HG03280 (cell line): ENCODE measurements at regions not wholly inside any gene's neighbourhood (a gene's known extent, or its start where the extent isn't known, plus 50 kb on each side); places are given as distances from the start of the nearest gene placed in this dataset.
"Not testable (repeated sequence)": the region's sequence is repeated elsewhere in the genome, so short reads cannot be mapped to it uniquely, and the experiment has no call there.

Source experiments
- ATAC-seq: cut with Tn5 transposase; IDR thresholded peaks from one replicate; pipeline ENCODE4 v1.9.1; 2021; ENCODE audit warnings: mild to moderate bottlenecking, moderate library complexity; ENCODE audit not compliant: unreplicated experiment

DNA sequence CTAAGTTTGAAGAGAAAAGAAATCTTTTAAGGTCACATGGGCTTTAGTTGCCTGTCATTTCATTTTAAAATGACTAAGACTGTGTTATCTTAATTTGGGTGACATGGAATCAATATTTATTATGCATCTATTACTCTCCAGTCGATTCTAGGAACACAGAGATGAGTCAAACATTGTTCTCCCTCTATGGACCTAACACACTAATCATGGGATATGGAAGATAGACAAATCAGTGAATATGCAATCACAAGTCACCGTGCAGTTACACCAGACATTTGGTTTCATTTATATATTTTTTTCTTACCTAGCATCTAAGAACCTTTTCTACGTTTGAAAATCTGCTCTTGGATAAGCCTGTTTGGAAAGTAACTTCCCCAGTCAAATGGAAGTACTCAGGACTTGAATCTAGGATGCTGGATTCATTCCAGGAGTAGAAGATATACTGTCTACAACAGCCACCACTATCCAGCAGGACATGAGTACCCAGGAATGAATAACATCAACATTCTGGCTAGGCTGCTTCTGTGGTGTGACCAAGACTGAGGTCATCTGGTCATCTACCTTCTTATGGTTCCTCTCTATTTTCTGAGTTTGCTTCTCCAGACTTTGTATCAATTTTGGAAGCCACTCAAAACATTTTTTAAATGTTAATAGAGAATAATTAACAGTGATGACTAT lies 902.9 kb upstream of the LRRN3 start:
- no peak for ATAC-seq

DNA sequence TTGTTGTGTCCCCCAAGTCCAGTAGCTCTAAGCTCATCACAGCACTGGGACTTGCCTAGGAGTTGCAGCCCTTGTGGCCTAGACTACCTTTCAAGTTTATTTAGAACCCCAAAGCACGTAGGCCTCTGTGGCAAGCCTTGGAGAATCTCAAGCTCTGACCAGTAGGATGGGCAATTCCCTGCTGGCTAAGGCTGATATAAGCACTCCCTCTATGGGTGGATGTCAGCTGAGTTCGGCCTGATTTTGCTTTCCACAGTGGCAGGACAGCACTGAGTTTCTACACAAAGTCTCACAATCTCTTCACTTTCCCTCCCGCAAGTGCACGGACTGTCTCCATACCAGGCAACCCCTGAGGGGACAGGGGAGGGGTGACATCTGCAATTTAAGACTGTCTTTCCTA lies 886.4 kb upstream of the LRRN3 start:
- ATAC-seq, result no peak

DNA sequence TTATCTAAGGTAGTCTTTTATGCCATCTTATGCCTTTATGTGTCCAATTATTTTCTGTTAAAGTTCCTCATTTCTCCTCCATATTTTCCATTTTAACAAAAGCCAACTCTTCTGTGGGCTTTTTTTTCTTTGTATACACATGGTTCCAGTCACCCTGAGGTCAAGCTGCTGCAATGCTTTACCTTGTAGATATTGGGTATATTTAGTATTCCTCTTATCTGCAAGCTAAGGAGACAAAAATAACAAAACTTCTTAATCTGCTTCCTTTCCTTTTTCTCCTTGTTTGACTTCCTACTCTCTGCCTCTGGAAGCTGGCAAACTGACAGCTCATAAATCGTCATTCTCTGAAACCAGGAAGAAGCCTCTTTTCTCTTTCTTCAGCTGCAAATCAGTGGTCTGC lies 885.0 kb upstream of the LRRN3 start:
- no peak for ATAC-seq

DNA sequence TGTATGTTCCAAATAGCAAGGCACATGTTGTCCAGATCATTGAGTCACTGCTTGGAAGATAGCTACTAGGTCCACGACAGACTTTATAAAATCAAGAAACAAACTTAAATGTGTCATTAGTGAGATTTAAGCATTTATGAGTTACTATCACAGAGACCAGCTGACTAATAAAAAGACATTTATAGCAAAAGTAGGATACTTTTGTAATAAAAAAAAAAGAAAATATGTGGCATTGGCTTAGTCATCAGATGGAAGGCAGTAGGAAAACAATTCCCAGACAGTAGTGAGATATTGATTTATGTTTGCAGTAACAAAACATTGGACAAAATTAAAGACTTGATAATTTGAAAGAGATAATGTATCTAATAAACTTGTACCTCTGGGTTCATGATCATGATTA lies 881.0 kb upstream of the LRRN3 start:
- ATAC-seq, result no peak

DNA sequence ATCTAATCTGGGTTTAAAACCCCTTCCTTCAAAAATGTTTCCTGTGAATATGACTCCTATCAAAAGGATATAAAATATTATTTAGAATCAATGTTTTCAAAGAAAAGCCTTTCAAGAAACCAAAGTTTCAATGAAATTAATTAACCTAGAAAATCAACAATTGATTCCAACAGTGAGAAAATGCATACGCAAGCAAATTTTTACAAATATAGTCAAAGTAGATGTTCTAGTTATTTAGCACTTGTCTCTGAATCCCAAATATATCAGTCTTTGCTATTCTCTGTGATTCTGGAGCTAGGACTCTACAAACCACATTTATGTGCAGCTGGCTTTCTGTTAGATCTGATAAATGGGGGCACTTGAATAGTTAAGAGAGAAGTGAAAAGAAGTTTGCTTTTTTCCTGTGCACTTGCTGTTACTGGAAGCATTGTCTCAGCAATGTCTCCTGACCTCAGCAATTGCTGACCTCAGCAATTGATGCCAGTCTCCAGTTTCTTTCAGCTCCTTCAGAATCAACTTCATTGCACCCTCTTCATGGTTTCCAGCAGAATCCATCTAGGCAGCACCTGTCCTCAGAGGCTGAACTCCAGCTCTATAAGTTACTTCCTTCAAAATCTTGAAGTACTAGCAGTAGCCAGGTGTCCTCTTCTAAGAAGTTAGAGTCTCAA lies 879.9 kb upstream of the LRRN3 start:
- no peak for ATAC-seq

DNA sequence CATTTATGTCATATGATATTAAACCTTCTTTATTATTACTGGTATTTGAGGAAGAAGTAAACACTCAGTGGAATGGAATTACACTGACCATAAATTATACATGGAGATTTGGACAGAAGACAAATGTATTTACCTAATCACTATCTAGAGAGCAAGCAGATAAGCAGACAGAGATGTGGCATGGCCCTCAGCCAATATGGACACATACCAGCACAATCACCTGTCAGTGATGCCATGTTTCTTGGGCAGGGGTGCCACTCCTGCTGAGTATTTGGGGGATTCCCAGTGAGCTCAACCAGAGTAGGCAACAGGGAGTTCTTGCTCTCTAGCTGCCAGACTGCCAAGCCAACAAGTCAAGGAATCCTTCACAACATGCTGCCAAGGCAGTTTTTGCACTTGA lies 866.3 kb upstream of the LRRN3 start:
- no peak for ATAC-seq

DNA sequence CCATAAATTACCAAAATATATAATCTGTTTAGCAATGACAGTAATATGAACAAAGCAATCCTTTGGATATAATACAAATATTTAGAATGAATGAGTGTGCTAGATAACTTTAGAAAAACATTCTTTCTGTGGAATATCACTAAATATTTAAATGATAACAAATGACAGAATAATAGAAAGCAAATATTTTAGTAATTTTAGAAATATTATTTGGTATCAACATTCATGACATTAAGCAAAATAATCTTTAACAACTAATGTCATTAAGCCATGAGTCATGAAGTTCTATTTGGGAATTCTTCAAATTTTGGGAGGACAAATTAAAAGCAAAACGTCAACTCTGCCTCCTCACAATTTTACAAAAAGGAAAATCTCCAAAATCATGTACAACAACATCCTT lies 844.8 kb upstream of the LRRN3 start:
- ATAC-seq, result no peak

DNA sequence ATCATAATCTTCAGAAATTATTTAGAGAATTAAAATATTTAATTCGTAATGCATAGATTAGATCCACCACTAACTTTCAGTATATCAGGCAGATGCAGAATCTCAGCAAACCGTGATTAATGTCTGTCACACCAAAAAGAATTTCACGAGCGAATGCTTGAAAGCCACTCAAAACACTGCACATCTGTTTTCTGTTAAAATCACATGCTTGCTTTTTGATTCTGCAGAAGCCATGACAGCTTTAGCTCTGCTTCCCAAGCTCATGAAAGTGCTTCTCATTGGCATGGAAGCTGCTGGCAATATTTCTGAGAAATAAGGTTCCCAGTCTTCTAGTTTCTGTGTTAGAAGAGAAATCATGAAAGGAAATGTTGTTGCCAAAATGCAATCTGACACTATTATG lies 837.8 kb upstream of the LRRN3 start:
- ATAC-seq, result no peak

DNA sequence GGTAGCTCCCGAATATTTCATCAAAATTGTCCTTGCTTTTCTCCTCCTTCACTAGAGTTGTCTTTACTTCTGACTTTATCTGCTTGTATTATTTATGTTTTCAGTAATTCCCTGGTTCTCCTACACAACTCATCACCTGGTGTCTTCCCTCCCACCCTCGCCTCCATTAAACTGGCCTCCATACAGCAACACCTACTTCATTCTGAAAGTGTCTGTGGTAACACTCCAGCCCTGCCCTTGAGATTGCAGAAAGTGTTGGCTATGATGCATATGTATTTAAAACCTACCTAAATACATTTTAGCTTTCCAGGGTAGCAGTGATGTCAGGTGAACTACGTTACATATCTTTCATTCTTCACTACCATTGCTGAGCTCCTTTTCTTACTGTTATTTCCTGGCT lies 833.3 kb upstream of the LRRN3 start:
- no peak for ATAC-seq

DNA sequence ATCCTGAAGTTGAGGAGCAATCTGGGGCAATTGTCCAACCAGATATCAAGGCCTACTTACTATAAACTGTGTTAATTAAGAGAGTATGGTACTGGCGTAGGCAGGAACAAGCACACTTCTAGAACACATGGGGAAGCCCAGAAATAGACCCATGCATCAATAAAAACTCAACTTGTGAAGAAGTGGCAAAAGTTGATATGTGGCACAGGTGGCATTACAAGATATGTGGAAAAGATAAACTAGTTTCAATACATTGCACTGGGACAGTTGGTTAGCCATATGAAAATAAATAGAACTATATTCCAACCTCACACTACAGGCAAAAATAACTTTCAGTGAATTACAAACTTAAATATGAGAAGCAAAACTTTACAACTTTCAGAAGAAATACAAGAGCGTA lies 828.7 kb upstream of the LRRN3 start:
- ATAC-seq, result no peak

DNA sequence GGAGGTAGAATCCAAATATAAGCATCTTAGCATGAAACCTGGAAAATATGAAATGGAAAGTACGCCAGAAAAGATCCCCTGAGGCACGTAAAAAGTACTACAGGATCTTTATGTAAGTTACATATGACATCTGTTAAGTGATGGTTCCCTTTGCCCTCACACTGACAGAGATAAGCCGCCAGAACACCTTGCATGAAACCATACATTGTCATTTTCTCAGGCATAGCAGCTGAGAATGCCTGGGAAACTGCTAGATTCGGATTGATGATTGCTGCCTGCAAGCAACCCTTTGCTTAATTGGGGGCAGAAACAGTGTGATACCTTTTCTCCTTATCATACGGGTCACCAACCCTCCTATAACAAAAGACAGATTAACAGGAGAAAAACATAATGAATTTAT lies 826.6 kb upstream of the LRRN3 start:
- no peak for ATAC-seq

DNA sequence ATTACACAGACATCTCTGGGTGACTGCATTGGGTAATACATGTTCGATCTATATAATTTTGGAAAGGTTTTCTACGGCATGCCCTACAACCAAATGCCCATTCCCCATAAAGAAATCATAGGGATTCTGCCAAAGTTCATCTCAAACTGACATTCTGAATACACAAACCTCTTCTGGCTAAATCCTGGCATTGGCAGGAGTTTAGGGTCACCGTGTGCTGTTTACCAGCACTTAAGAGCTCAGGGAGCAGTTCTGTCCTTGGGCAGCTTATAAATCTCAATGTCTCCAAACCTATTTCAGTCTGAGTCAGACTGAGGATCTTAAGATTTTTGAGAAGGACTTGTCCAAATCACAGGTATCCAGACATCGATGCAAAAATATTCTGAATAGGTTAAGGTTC lies 809.6 kb upstream of the LRRN3 start:
- no peak for ATAC-seq

DNA sequence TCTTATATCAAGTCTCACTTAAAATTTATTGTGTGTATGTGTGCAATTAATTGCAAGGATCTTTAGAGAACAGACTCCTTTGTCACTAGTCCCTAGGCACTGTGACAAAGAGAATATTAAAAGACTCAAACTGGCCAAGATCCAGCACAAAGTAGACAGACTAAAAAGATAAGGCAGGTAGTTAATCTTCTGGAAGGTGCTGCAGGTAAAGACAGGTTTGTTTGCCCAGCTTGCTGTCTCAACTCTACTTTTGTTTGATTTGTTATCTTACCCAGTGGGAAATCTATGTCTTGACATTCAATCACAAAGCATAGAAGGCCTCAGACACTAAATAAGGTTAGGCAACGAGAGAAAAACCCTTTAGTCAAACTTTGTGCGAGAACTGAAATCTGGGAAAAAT lies 807.9 kb upstream of the LRRN3 start:
- ATAC-seq, result no peak

DNA sequence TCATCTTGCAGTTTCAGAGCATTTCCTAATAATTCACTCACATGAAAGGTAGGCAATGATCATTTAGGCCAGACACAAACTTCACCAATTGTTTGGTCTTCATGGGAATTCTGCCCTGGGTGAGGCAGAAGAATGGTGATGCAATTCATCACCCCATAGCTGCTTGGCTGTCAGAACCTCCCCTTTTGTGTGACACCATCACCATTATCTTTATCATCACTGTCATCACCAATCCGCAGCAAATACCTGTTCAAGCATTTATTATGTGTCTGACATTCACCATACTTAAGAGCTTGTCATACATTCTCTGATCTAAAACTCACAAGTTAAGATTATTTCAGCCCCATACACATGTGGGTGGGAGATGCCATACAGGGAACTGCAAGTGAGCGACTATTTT lies 799.5 kb upstream of the LRRN3 start:
- no peak for ATAC-seq

DNA sequence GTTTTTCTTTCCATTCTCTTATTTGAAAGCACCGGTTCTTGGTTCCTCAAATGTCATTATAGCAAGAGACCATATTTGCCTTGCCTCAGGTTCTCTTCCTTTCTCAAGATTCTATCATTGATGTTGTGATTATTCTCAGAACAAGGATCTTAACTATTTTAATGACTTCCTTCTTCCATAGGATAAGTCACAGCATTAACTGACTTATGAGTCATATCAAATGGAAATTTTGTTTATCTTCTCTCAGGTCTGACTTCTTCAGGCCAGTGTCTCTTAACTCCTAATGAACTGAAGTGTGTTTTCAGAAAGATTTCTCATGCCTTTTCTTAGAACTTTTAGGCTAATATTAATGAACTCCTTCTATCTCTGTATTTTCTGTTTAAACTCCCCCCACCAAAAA lies 794.6 kb upstream of the LRRN3 start:
- no peak for ATAC-seq

DNA sequence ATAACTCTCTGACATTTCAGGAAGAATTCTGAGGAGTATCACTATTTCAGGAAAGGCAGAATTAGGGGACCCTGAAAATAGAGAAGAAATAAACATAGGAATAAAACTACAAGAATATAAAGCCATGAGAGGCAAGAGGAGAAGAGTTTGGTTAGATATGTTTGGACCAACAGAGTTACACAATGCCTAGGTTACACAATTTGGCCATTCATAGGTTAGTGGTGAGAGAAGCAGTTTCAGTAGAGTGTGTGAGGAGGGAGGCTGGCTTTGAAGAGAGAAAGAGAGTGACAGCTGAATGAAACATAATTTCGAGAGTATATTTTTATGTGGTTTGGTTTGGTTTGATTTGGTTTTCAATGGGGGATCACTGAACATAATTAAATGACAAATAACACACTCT lies 783.2 kb upstream of the LRRN3 start:
- ATAC-seq, result no peak

DNA sequence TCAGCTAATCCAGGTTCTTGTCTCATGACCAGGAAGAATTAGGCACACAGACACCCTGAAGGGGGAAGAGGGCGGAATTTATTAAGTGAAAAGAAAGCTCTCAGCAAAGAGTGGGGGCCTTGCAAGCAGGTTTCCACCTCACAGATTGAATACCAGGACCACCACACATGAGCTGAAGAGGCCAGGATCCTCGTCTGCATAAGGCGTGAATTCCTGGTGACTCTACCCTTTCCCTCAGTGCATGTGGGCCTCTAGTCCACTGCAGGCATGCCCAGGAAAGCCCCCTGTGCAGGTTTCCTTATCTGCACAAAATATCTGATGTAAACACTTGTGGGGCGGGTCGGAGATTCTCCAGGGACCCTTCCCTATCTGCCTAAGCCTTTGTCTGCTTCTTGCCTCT lies 782.1 kb upstream of the LRRN3 start:
- ATAC-seq, result no peak

DNA sequence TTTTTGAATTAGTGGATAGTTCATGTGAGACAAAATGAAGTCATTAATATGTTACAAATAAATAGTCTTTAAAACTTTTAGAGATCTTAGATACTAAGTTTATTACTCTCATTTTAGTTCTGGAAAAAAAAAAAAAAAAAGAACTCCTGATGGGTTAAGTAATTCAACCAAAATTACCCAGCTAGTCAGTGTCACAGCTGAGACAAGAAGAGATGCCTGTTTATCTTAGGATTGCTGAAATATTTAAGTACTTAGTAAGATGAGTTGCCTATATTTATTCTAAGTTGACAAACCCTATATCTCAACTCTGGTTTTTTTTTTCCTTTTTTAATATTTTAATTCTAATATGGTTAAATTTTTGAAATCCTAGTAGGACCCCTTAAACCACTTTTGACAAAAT lies 781.0 kb upstream of the LRRN3 start:
- no peak for ATAC-seq

DNA sequence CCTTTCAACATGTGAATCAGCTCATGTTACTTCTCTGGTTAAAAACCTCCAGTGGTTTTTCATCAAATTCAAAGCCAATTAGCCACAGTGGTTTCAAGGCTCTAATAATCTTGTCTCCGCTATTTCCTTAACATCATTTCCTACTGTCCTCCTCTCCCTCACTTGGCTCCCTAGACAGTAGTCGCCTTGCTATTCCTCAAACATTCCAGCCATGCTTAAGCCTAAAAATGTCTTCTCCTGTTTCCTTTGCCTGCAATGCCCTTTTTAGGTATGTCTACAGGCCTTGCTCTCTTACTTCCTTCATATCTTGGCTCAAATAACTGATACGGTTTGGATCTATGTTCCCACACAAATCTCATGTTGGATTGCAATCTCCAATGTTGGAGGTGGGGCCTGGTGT lies 779.4 kb upstream of the LRRN3 start:
- no peak for ATAC-seq

DNA sequence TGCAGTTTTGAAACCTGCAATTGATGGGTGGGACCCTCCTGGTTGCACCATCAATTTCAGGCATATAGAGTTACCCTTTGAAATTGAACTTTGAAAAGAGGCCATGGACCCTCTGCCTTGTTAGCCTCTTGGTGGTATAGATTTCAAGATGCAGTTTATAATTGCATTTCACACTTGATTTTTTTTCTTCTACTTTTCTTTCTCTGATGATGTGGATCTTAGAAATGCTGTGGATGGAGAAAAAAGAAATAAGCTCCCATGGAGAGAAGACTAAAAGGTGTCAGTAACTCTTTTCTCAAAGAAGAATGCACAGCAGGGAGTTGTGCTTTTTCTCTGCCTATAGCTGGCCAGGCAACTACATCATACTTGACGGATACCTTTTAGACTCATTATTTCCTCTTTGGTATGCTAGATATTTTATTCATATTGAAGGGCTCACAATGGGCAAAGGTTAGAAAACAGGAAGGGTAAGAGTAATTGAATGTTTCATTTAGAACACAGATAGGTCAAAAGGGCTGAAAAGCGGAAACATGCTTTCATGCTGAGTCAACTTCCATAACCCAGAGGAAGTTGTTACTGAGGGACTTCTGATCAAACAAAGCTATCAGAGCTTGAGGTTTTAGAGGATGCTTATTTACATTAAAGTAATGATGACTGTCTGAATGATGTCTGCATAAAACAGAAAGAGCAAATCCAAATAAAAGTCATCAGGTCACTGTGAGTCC lies 773.2 kb upstream of the LRRN3 start:
- ATAC-seq, result no peak

DNA sequence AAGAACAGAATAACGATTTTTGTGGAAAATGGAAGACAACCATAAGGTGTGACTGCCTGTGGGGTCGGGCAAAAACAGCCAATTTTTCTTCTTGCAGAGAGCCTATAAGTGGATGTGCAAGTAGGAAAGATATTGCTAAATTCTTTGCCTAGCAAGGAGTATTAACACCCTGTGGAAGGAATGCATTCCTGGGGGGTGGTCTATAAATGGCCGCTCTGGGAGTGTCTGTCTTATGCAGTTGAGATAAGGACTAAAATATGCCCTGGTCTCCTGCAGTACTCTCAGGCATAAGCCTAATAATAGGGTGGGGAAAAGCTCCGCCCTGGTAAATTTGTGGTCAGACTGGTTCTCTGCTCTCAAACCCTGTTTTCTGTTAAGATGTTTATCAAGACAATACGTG lies 770.6 kb upstream of the LRRN3 start:
- not testable (repeated sequence) for ATAC-seq

DNA sequence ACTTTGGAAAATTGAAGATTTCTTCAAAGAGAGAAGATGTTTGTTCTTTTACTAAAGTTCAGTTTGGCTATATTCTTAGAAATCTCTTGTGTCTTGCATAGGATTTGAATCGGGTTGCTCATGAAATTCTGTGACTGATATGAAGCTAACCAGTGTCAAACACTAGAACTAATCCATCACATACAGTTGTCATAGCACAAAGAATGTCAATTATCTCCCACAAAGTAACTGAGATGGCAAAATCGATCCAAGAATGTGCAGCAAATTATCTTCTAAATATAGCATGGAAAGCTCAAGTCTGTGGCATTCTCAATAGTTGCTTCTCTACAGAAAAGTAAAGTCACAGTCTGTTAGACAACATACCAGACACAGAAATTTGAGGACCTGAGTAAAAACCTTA lies 768.1 kb upstream of the LRRN3 start:
- ATAC-seq, result no peak
